Prostate gland (tissue), 2 donors: ENCODE measurements at regions not wholly inside any gene's neighbourhood (a gene's known extent, or its start where the extent isn't known, plus 50 kb on each side); places are given as distances from the start of the nearest gene placed in this dataset.

ENCODE experiments used
- DNase-seq: peaks from one replicate; pipeline ENCODE4 v3.0.0-alpha.2; 2019; ENCODE audit warnings: low spot score
- H3K27ac ChIP-seq, 2 donors: fragments of 200-600 bp; sonication (generic); 2 replicates each; pipeline ENCODE4 v1.5.1; 2017 to 2019
- H3K27me3 ChIP-seq: fragments of 200-600 bp; sonication (generic); replicated peaks from 2 replicates; pipeline ENCODE4 v1.5.1; 2019; ENCODE audit not compliant: insufficient read depth
- H3K36me3 ChIP-seq, 2 donors: fragments of 200-600 bp; sonication (generic); 1 replicate in 1 of 2; 2 replicates in 1 of 2; pipeline versions ENCODE4 v1.5.1 to v1.8.1; 2017 to 2019
- H3K4me1 ChIP-seq: fragments of 200-600 bp; sonication (generic); replicated peaks from 2 replicates; pipeline ENCODE4 v1.5.1; 2019
- H3K4me3 ChIP-seq, 2 donors: fragments of 200-600 bp; sonication (generic); 2 replicates each; pipeline ENCODE4 v1.5.1; 2017 to 2019
- H3K9me3 ChIP-seq: fragments of 200-600 bp; sonication (generic); 2 replicates; pipeline ENCODE4 v1.5.1; 2017
- POLR2A ChIP-seq: fragments of 450-650 bp; IDR thresholded peaks from one replicate; pipeline ENCODE4 v1.6.1; 2016; ENCODE audit warnings: antibody characterized with exemption, mild to moderate bottlenecking
- POLR2AphosphoS5 ChIP-seq: sonication (generic); formaldehyde crosslinking; IDR thresholded peaks from one replicate; pipeline ENCODE4 v1.6.1; 2017; ENCODE audit warnings: antibody characterized with exemption
- WGBS: methylation state at CpG from one replicate; pipeline ENCODE4 v1.1.5; 2018; 5-methylcytosine and 5-hydroxymethylcytosine counted together
- intact Hi-C: fragments of 100-400 bp; cut with DNase I; formaldehyde crosslinking; loops from one replicate; pipeline ENCODE4 v1.14.2; 2022
- TF ChIP-seq, protein P1 (sequence below), 4 experiments: fragments of 200-600 bp in 2 of 4; fragments of 450-650 bp in 2 of 4; sonication (generic) in 2 of 4; IDR thresholded peaks; 1 replicate in 3 of 4; 2 replicates in 1 of 4; pipeline ENCODE4 v1.5.1; 2016 to 2019; ENCODE audit warnings: antibody characterized with exemption in 4 of 4, mild to moderate bottlenecking in 2 of 4, moderate library complexity in 2 of 4

DNA sequence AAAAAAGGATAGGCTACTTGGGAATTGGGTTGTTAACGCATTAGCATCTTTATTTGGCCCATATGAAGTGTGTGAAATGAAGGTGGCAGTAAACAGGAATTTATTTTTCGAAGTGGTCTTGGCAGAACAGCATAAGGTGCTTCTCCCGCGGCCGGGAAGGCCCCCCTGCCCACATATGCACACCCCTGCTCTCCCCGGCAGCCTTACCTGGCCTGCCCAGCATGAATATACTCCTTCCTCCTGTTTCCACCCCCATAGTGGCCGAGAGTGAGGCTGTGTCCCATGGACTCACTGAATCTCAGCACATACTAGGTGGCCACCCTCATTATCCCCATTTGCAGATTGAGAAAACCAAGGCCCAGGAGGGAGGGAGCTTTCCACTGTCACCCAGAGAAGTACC is 54.0 kb upstream of the OLFM1 start:
- Histone ChIP-seq H3K36me3 (no peaks in the 10 kb centered on the region), H3K27me3 (no peaks in the 10 kb centered on the region), H3K4me1 (no peaks in the 10 kb centered on the region), H3K27ac (no peak overlapping the region), H3K9me3 (no peaks in the 10 kb centered on the region), H3K4me3 (no peak overlapping the region)
- no peak for TF ChIP-seq POLR2AphosphoS5
- no peak for TF ChIP-seq POLR2A
- TF ChIP-seq, protein P1, sequence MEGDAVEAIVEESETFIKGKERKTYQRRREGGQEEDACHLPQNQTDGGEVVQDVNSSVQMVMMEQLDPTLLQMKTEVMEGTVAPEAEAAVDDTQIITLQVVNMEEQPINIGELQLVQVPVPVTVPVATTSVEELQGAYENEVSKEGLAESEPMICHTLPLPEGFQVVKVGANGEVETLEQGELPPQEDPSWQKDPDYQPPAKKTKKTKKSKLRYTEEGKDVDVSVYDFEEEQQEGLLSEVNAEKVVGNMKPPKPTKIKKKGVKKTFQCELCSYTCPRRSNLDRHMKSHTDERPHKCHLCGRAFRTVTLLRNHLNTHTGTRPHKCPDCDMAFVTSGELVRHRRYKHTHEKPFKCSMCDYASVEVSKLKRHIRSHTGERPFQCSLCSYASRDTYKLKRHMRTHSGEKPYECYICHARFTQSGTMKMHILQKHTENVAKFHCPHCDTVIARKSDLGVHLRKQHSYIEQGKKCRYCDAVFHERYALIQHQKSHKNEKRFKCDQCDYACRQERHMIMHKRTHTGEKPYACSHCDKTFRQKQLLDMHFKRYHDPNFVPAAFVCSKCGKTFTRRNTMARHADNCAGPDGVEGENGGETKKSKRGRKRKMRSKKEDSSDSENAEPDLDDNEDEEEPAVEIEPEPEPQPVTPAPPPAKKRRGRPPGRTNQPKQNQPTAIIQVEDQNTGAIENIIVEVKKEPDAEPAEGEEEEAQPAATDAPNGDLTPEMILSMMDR (IDR thresholded peaks at IDR 0.05), result no peak
- intact Hi-C loops, result no loop called here
- no peak for DNase-seq
- WGBS, result 77% methylated on average over 7 of the region's 7 CpGs

DNA sequence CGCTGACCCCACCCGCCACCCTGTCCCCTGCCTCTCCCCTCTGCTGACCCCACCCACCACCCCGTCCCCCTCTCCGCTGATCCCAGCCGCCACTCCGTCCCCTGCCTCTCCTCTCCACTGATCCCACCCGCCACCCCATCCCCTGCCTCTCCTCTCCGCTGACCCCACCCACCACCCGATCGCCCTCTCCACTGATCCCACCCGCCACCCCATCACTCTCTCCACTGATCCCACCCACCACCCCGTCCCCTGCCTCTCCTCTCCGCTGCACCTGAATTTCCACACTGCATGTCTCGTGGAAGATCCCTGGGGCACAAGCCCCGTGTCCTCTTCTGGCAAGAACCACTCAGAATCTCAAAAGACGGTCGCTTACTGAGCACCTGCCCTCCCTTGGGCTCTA is 53.4 kb upstream of the OLFM1 start:
- intact Hi-C loops, result no loop called here
- Histone ChIP-seq H3K4me1 (no peaks in the 10 kb centered on the region), H3K27me3 (no peaks in the 10 kb centered on the region), H3K36me3 (no peaks in the 10 kb centered on the region), H3K9me3 (no peaks in the 10 kb centered on the region), H3K4me3 (no peak overlapping the region), H3K27ac (no peak overlapping the region)
- TF ChIP-seq POLR2A, result no peak
- WGBS, result 81% methylated on average over 17 of the region's 17 CpGs
- no peak for DNase-seq

DNA sequence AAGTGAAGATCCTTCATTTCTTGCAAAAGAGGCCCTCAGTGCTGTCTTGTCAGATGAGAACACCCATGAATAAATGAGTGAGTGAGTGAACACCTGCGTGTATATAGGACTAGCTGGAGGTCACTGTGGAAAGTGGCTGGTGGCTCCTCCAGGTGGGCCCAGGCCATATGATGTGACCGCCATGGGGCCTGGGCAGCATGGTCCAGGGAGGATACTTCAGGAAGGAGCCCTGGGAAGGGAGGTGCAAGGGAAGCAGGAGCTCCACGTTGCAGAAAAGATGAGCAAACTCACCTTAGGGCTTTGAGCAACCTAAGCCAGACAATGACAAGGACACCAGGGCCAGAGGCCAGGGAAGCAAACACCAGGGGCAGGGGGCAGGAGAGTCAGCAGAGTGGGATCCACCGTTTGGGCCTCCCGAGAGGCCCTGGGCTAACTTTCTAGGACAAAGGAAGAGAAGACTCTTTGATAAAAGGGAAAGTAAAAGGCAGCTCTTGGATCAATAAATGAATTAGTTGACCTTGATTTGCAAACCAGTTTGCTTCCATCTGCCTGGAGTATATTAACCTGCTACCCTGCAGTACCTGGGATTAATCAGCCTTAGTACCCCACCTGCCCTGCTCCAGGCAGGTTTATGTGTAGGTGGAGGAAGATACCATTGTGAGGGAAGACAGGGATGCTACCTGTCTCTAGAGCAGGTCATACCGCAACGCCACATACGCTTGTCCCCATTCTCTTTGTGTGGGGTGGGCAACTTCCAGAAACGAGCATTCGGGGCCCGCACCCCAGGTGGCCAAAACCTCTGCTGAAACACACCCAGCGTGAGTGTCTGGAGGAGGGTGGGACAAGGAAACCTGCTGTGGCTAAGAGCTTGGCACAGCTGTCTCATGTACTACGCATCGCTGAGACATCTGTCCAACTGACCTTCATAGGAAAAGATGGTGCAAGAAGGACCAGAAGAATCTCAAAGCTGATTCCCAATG is 51.4 kb upstream of the OLFM1 start:
- intact Hi-C loops, result no loop called here
- WGBS, result 88% methylated on average over 14 of the region's 14 CpGs
- Histone ChIP-seq H3K9me3 (no peaks in the 10 kb centered on the region), H3K4me1 (no peaks in the 10 kb centered on the region), H3K36me3 (no peaks in the 10 kb centered on the region), H3K4me3 (no peak overlapping the region), H3K27ac (no peak overlapping the region), H3K27me3 (no peaks in the 10 kb centered on the region)
- no peak for DNase-seq
- TF ChIP-seq, protein P1 (IDR thresholded peaks at IDR 0.05), result no peak
- no peak for TF ChIP-seq POLR2AphosphoS5
- TF ChIP-seq POLR2A, result no peak

DNA sequence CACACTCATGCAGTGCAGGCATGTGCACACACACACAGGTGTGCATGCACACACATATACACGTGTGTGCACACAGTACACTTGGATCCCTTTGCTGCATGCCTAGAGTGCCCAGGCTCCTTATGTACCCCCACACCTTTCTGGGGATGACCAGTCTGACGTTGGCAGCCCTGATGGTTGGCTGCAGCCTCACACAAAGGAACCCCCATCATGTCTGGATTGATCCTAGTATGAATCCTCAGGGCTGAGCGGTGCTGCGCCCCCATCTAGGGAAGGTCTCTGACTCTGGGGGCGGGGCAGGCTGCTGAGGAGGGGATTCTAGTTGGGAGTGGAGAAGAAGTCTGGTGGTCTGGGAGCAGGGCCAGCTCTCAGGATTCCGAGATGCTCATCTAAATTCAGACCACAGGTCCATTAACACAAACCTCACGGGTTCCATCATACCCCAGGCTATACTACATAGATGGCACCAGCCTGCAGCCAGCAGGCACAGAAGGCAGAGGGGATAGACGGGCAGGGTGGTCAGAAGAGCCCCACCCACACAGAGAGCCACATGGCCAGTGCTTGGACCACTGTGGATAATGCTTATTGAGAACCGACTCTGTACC is 50.5 kb upstream of the OLFM1 start:
- 74% methylated on average over 9 of the region's 9 CpGs for WGBS

DNA sequence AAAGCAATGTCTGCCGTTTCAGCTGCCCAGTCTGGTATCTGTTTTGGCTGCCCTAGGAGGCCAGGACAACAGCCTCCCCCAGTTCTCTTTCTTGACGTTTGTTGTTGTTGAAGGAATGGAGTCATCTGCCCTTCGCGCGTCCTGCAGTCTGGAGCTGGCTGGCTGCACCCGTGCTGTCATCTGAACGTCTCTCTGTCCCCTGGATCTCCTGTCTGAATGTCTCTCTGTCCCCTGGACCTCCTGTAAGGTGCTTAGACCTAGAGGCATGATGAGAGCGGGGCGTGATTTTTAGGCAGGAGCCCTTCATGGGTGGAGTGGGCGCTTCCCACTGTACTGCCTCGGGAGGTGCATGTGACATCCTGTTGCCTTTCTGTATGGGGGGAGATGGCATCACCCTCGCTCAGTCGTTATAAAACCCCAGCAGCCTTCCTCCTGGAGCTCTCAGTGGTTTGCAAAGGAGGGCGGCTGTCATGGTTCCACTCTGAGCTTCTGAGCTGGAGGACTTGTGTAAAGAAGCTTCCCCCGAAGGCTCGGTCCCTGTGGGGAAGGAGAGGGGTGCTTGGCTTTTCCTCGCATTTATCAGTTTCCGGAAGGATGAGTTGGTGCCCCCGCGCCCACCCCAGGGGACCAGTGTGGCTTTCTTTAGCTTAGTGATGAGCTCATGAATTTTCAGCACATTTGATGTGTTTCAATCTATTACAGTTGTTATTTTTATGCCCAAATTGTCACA is 49.8 kb upstream of the OLFM1 start:
- Histone ChIP-seq H3K4me1 (no peaks in the 10 kb centered on the region), H3K27ac (no peak overlapping the region), H3K9me3 (no peaks in the 10 kb centered on the region), H3K4me3 (no peak overlapping the region), H3K36me3 (no peaks in the 10 kb centered on the region), H3K27me3 (no peaks in the 10 kb centered on the region)
- TF ChIP-seq POLR2AphosphoS5 (no peak), POLR2A (no peak)
- TF ChIP-seq, protein P1 (IDR thresholded peaks at IDR 0.05), result no peak
- intact Hi-C loops, result no loop called here
- 72% methylated on average over 20 of the region's 20 CpGs for WGBS
- DNase-seq, result no peak

More for the DNA sequence above, 50.5 kb upstream of the OLFM1 start:
- DNase-seq, result no peak
- Histone ChIP-seq H3K9me3 (no peaks in the 10 kb centered on the region), H3K27me3 (no peaks in the 10 kb centered on the region), H3K4me1 (no peaks in the 10 kb centered on the region), H3K36me3 (no peaks in the 10 kb centered on the region), H3K4me3 (no peak overlapping the region), H3K27ac (no peak overlapping the region)
- no peak for TF ChIP-seq POLR2AphosphoS5
- no peak for TF ChIP-seq POLR2A
- TF ChIP-seq, protein P1 (IDR thresholded peaks at IDR 0.05), result no peak
- intact Hi-C loops, result no loop called here
